H1 (cell line): ENCODE measurements at regions not wholly inside any gene's neighbourhood (a gene's known extent, or its start where the extent isn't known, plus 50 kb on each side); places are given as distances from the start of the nearest gene placed in this dataset.

Experiments
- CTCF ChIA-PET: fragments of 300-600 bp; sonication (Branson Sonifier 250); formaldehyde crosslinking; loops from one replicate; lab custom pipeline; 2021; ENCODE audit not compliant: partially characterized antibody; lab: Charles Lee
- POLR2A ChIA-PET: fragments of 300-600 bp; sonication (Branson Sonifier 250); formaldehyde crosslinking; loops from one replicate; lab custom pipeline; 2021; ENCODE audit warnings: inconsistent platforms; ENCODE audit not compliant: partially characterized antibody; lab: Charles Lee
- DNase-seq, 2 experiments: peaks; one replicate each; pipeline versions ENCODE4 v3.0.0 to v3.0.0-alpha.2; 2010 to 2022; ENCODE audit warnings: low spot score in 2 of 2, low read depth in 1 of 2, mixed read lengths in 1 of 2
- FAIRE-seq: peaks from 2 replicates; lab custom pipeline; 2011; peaks lifted over from hg19 to GRCh38; lab: Jason Lieb, UNC
- H2AFZ ChIP-seq: 2 replicates; pipeline ENCODE4 v1.8.1; 2012; ENCODE audit warnings: low read length, inconsistent platforms
- H2AK5ac ChIP-seq: 2 replicates; pipeline ENCODE4 v1.6.1; 2013; ENCODE audit warnings: low read depth, low read length
- H2BK120ac ChIP-seq: replicated peaks from 2 replicates; pipeline ENCODE3; 2013; ENCODE audit warnings: low read depth, low read length, inconsistent platforms
- H2BK12ac ChIP-seq: 2 replicates; pipeline ENCODE4 v1.6.1; 2013; ENCODE audit warnings: low read depth, low read length
- H2BK15ac ChIP-seq: 2 replicates; pipeline ENCODE4 v1.6.1; 2013; ENCODE audit warnings: low read length
- H2BK20ac ChIP-seq: 2 replicates; pipeline ENCODE4 v1.6.1; 2013; ENCODE audit warnings: low read length
- H2BK5ac ChIP-seq: 2 replicates; pipeline ENCODE4 v1.6.1; 2013; ENCODE audit warnings: low read depth, low read length
- H3K14ac ChIP-seq: 2 replicates; pipeline ENCODE4 v1.6.1; 2013; ENCODE audit warnings: inconsistent platforms; ENCODE audit not compliant: insufficient read length
- H3K18ac ChIP-seq: 2 replicates; pipeline ENCODE4 v1.6.1; 2013; ENCODE audit warnings: low read length; ENCODE audit errors: extremely low read depth
- H3K23ac ChIP-seq: 2 replicates; pipeline ENCODE4 v1.6.1; 2013; ENCODE audit warnings: inconsistent platforms; ENCODE audit not compliant: insufficient read length
- H3K23me2 ChIP-seq: 2 replicates; pipeline ENCODE4 v1.6.1; 2013; ENCODE audit warnings: low read depth, low read length
- H3K27ac ChIP-seq: 2 replicates; pipeline ENCODE4 v1.6.1; 2011; ENCODE audit warnings: low read depth, low read length, inconsistent platforms
- H3K27me3 ChIP-seq, 4 experiments: replicated peaks in 1 of 4; 1 replicate in 1 of 4; 2 replicates in 3 of 4; pipeline versions ENCODE4 v1.6.1 to v1.8.1; 2011 to 2013; ENCODE audit warnings: low read length in 3 of 4, mild to moderate bottlenecking in 3 of 4, inconsistent platforms in 2 of 4, mixed read lengths in 2 of 4, moderate library complexity in 1 of 4; ENCODE audit not compliant: control insufficient read depth in 3 of 4, insufficient read depth in 3 of 4; ENCODE audit errors: extremely low read depth in 1 of 4
- H3K36me3 ChIP-seq, 4 experiments: 2 replicates each; pipeline versions ENCODE4 v1.6.1 to v1.8.1; 2011 to 2013; ENCODE audit warnings: mild to moderate bottlenecking in 4 of 4, low read length in 3 of 4, moderate library complexity in 2 of 4, control low read depth in 1 of 4, inconsistent platforms in 1 of 4; ENCODE audit not compliant: insufficient read depth in 4 of 4, control insufficient read depth in 2 of 4
- H3K4ac ChIP-seq: replicated peaks from 2 replicates; pipeline ENCODE3; 2013; ENCODE audit warnings: low read length, low read depth, mixed read lengths, inconsistent platforms; ENCODE audit not compliant: insufficient read length
- H3K4me1 ChIP-seq, 4 experiments: replicated peaks in 1 of 4; 1 replicate in 1 of 4; 2 replicates in 3 of 4; pipeline versions ENCODE4 v1.6.1 to v1.8.1; 2011 to 2013; ENCODE audit warnings: low read length in 3 of 4, inconsistent platforms in 2 of 4, mixed read lengths in 1 of 4; ENCODE audit not compliant: insufficient read depth in 4 of 4, control insufficient read depth in 3 of 4
- H3K4me2 ChIP-seq, 2 experiments: 2 replicates each; pipeline versions ENCODE4 v1.6.1 to v1.8.1; 2011 to 2013; ENCODE audit warnings: low read depth in 2 of 2, low read length in 2 of 2, control low read depth in 1 of 2, inconsistent platforms in 1 of 2, mild to moderate bottlenecking in 1 of 2; ENCODE audit not compliant: insufficient read depth in 1 of 2
- H3K4me3 ChIP-seq, 4 experiments: fragments of 200-600, 300-600 bp in 1 of 4; sonication (generic), shearing (Covaris generic), sonication (Bioruptor Twin) in 1 of 4; 2 replicates each; pipeline versions ENCODE4 v1.5.1 to v1.8.1; 2011 to 2016; ENCODE audit warnings: low read length in 4 of 4, low read depth in 3 of 4, control low read depth in 2 of 4, inconsistent platforms in 2 of 4, mild to moderate bottlenecking in 2 of 4, mixed read lengths in 1 of 4, moderate library complexity in 1 of 4; ENCODE audit not compliant: insufficient read depth in 2 of 4; ENCODE audit errors: extremely low read depth in 1 of 4
- H3K56ac ChIP-seq: replicated peaks from 2 replicates; pipeline ENCODE3; 2013; ENCODE audit warnings: low read depth, mild to moderate bottlenecking, mixed read lengths, low read length, inconsistent platforms; ENCODE audit not compliant: insufficient read length
- H3K79me1 ChIP-seq: 2 replicates; pipeline ENCODE4 v1.6.1; 2013; ENCODE audit warnings: low read depth, low read length, control low read depth
- H3K79me2 ChIP-seq, 2 experiments: 2 replicates each; pipeline versions ENCODE4 v1.6.1 to v1.8.1; 2012 to 2013; ENCODE audit warnings: low read length in 2 of 2, mild to moderate bottlenecking in 2 of 2, inconsistent platforms in 1 of 2; ENCODE audit not compliant: insufficient read depth in 2 of 2, control insufficient read depth in 1 of 2
- H3K9ac ChIP-seq, 4 experiments: replicated peaks in 1 of 4; 1 replicate in 1 of 4; 2 replicates in 3 of 4; pipeline versions ENCODE4 v1.6.1 to v1.8.1; 2011 to 2013; ENCODE audit warnings: low read depth in 3 of 4, low read length in 3 of 4, control low read depth in 2 of 4, mild to moderate bottlenecking in 2 of 4, moderate library complexity in 2 of 4, inconsistent platforms in 1 of 4; ENCODE audit errors: extremely low read depth in 1 of 4
- H3K9me3 ChIP-seq, 2 experiments: 2 replicates each; pipeline versions ENCODE4 v1.6.1 to v1.8.1; 2012 to 2013; ENCODE audit warnings: mild to moderate bottlenecking in 2 of 2, moderate library complexity in 2 of 2, control low read depth in 1 of 2, inconsistent platforms in 1 of 2, low read depth in 1 of 2, low read length in 1 of 2, mixed read lengths in 1 of 2; ENCODE audit not compliant: insufficient read depth in 2 of 2
- H4K20me1 ChIP-seq, 2 experiments: replicated peaks in 1 of 2; 2 replicates each; pipeline versions ENCODE3 to v1.8.1; 2011 to 2013; ENCODE audit warnings: inconsistent platforms in 2 of 2, low read length in 2 of 2, mild to moderate bottlenecking in 1 of 2; ENCODE audit not compliant: insufficient read depth in 2 of 2, control insufficient read depth in 1 of 2
- H4K5ac ChIP-seq: 2 replicates; pipeline ENCODE4 v1.6.1; 2013; ENCODE audit warnings: low read length, low read depth, mixed read lengths, inconsistent platforms; ENCODE audit not compliant: insufficient read length
- H4K8ac ChIP-seq: 2 replicates; pipeline ENCODE4 v1.8.0; 2013; ENCODE audit warnings: mild to moderate bottlenecking, moderate library complexity, low read length, inconsistent platforms; ENCODE audit not compliant: insufficient read depth; ENCODE audit errors: extremely low read depth
- H4K91ac ChIP-seq: replicated peaks from 2 replicates; pipeline ENCODE3; 2013; ENCODE audit warnings: low read length, mixed read lengths, inconsistent platforms; ENCODE audit not compliant: insufficient read length
- CHD2 ChIP-seq: IDR thresholded peaks from 2 replicates; pipeline ENCODE4 v1.6.1; 2012; ENCODE audit warnings: low read length, improper control_type of control experiment
- EGR1 ChIP-seq: IDR thresholded peaks from 2 replicates; pipeline ENCODE4 v1.6.1; 2011; ENCODE audit warnings: low read depth, low read length, borderline replicate concordance
- GTF2F1 ChIP-seq: IDR thresholded peaks from 2 replicates; pipeline ENCODE4 v1.6.1; 2012; ENCODE audit warnings: low read depth, low read length, improper control_type of control experiment, borderline replicate concordance
- JUN ChIP-seq: IDR thresholded peaks from 2 replicates; pipeline ENCODE4 v1.6.1; 2011; ENCODE audit warnings: low read depth, mild to moderate bottlenecking, improper control_type of control experiment, low read length
- JUND ChIP-seq: IDR thresholded peaks from 2 replicates; pipeline ENCODE4 v1.6.1; 2011; ENCODE audit warnings: mild to moderate bottlenecking, improper control_type of control experiment, low read length
- KDM4A ChIP-seq: IDR thresholded peaks from one replicate; pipeline ENCODE4 v1.7.1; 2012; ENCODE audit warnings: low read depth, mild to moderate bottlenecking, moderate library complexity, low read length, inconsistent platforms; ENCODE audit not compliant: severe bottlenecking
- POU5F1 ChIP-seq: IDR thresholded peaks from 2 replicates; pipeline ENCODE4 v1.6.1; 2011; ENCODE audit warnings: low read depth, mild to moderate bottlenecking, low read length, moderate library complexity
- RAD21 ChIP-seq, 2 experiments: IDR thresholded peaks in 1 of 2; conservative IDR thresholded peaks in 1 of 2; 2 replicates each; pipeline ENCODE4 v1.6.1; 2011; ENCODE audit warnings: low read depth in 2 of 2, low read length in 2 of 2, improper control_type of control experiment in 1 of 2, inconsistent platforms in 1 of 2, mild to moderate bottlenecking in 1 of 2, moderate library complexity in 1 of 2
- RNF2 ChIP-seq: fragments of 200-900, 300-1000 bp; sonication (generic); IDR thresholded peaks from 2 replicates; pipeline ENCODE4 v1.7.1; 2016; ENCODE audit warnings: borderline replicate concordance, low read depth, mild to moderate bottlenecking, antibody characterized with exemption, low read length; ENCODE audit not compliant: poor library complexity, severe bottlenecking; ENCODE audit errors: missing control alignments
- SP2 ChIP-seq: IDR thresholded peaks from 2 replicates; pipeline ENCODE4 v1.6.1; 2012; ENCODE audit warnings: mild to moderate bottlenecking, low read length, inconsistent platforms
- TAF7 ChIP-seq: optimal IDR thresholded peaks from 2 replicates; pipeline ENCODE3; 2011; ENCODE audit warnings: low read depth, mild to moderate bottlenecking, inconsistent platforms, low read length, moderate library complexity, borderline replicate concordance
- WGBS, 2 experiments: shearing (Covaris generic) in 1 of 2; methylation state at CpG; one replicate each; pipeline versions ENCODE4 v1.1.6 to v1.1.7; 2013 to 2015; ENCODE audit warnings: low lambda C conversion rate in 2 of 2, mixed read lengths in 2 of 2, inconsistent platforms in 1 of 2, low coverage in 1 of 2, missing lambda C conversion rate in 1 of 2; ENCODE audit not compliant: insufficient replicate concordance in 2 of 2, insufficient coverage in 1 of 2, insufficient read length in 1 of 2; ENCODE audit errors: extremely low coverage in 1 of 2, missing lambda C conversion rate in 1 of 2; 5-methylcytosine and 5-hydroxymethylcytosine counted together
- TF ChIP-seq, protein P1 (sequence below), 3 experiments: IDR thresholded peaks; 1 replicate in 2 of 3; 2 replicates in 1 of 3; pipeline versions ENCODE4 v1.5.1 to v1.6.1; 2011; ENCODE audit warnings: low read length in 3 of 3, mild to moderate bottlenecking in 3 of 3, inconsistent platforms in 2 of 3, low read depth in 1 of 3, moderate library complexity in 1 of 3; ENCODE audit not compliant: insufficient read depth in 1 of 3; ENCODE audit errors: control extremely low read depth in 1 of 3

DNA sequence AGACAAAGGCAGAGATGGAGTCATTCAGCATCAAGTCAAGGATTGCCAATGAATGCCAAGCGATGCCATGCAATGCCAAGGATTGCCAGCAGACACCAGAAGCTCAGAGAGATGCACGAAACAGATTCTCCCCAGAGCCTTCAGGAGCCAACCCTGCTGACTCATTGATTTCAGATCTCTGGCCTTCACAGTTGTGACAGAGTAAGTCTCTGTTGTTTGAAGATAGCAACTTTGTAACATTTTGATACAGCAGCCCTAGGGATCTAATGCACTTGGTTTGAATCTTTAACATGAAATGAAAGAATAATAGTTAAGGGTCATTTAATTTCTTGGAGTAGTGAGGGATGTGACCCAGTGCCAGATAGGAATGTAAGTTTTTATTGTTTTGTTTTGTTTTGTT is 287.4 kb upstream of the RUNX1 start:
- Histone ChIP-seq H3K23me2 (no peaks in the 10 kb centered on the region), H3K9ac (no peak overlapping the region), H3K79me2 (no peaks in the 10 kb centered on the region), H4K5ac (no peak overlapping the region), H3K27ac (no peak overlapping the region), H3K4me3 (no peak overlapping the region), H2BK12ac (no peak overlapping the region), H4K8ac (no peak overlapping the region), H4K20me1 (no peaks in the 10 kb centered on the region), H2BK15ac (no peak overlapping the region), H3K79me1 (no peaks in the 10 kb centered on the region), H3K56ac (no peak overlapping the region), H2AFZ (no peak overlapping the region), H3K23ac (no peak overlapping the region), H4K91ac (no peak overlapping the region), H3K4me2 (no peak overlapping the region), H2BK20ac (no peak overlapping the region), H3K36me3 (no peaks in the 10 kb centered on the region), H3K27me3 (no peaks in the 10 kb centered on the region; a peak in 1 of 7 replicates), H3K18ac (no peak overlapping the region), H2AK5ac (no peak overlapping the region), H3K4ac (no peak overlapping the region), H3K4me1 (no peaks in the 10 kb centered on the region), H2BK120ac (no peak overlapping the region), H2BK5ac (no peak overlapping the region), H3K9me3 (0 out of 4 replicates have a peak, but pooled peaks cover 0 to 3% of the 10 kb centered on the region in 2 experiments), H3K14ac (no peak overlapping the region)
- ChIA-PET CTCF (interaction anchor here (0.7 to 1.5 kb wide), 2 partner anchors 10 to 591 kb away, joined by 3 to 4 read pairs; no protein-coding TSS in a partner anchor), POLR2A (no interaction called here)
- no peak for DNase-seq
- FAIRE-seq = no peak
- WGBS, 2 experiments = 91% methylated on average over 2 of the region's 2 CpGs; no CpG with 5 or more reads in 1 of the 2 experiments
- TF ChIP-seq CHD2 (no peak), EGR1 (no peak), TAF7 (no peak), JUND (no peak), GTF2F1 (no peak), KDM4A (no peak), POU5F1 (no peak), RNF2 (no peak), RAD21 (IDR thresholded peaks at IDR 0.05 in 1 of 2, conservative IDR thresholded peaks at IDR 0.05 in 1 of 2; ENCODE audit: low read depth in 2 of 2, low read length in 2 of 2) (no peak), JUN (no peak), SP2 (no peak)
- TF ChIP-seq, protein P1, sequence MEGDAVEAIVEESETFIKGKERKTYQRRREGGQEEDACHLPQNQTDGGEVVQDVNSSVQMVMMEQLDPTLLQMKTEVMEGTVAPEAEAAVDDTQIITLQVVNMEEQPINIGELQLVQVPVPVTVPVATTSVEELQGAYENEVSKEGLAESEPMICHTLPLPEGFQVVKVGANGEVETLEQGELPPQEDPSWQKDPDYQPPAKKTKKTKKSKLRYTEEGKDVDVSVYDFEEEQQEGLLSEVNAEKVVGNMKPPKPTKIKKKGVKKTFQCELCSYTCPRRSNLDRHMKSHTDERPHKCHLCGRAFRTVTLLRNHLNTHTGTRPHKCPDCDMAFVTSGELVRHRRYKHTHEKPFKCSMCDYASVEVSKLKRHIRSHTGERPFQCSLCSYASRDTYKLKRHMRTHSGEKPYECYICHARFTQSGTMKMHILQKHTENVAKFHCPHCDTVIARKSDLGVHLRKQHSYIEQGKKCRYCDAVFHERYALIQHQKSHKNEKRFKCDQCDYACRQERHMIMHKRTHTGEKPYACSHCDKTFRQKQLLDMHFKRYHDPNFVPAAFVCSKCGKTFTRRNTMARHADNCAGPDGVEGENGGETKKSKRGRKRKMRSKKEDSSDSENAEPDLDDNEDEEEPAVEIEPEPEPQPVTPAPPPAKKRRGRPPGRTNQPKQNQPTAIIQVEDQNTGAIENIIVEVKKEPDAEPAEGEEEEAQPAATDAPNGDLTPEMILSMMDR (IDR thresholded peaks at IDR 0.05; ENCODE audit: control extremely low read depth in 1 of 3, insufficient read depth in 1 of 3, low read depth in 1 of 3, low read length in 3 of 3) = no peak
